ENCODE measurements at regions not wholly inside any gene's neighbourhood (a gene's known extent, or its start where the extent isn't known, plus 50 kb on each side); places are given as distances from the start of the nearest gene placed in this dataset.

- TF ChIP-seq CTCF (IDR thresholded peaks at IDR 0.05): no peak
- no peaks in the 10 kb centered on the region for H3K27me3 ChIP-seq
- peak overlapping the region in 3 of 4 donors; percentile 20 to 50 (median 45) for H3K27ac ChIP-seq
- H3K36me3 ChIP-seq: no peaks in the 10 kb centered on the region
- intact Hi-C loops (cut with DNase I): loop anchor here in 2 of 3 donors (2.0 to 10.0 kb wide), 2 partner anchors 286 to 290 kb away; no protein-coding TSS in a partner anchor
- ATAC-seq: no peak
- no peak for DNase-seq
- no peaks in the 10 kb centered on the region for H3K9me3 ChIP-seq
- no peaks in the 10 kb centered on the region for H3K4me1 ChIP-seq
- WGBS, 2 donors: 65 to 72% methylated on average over 3 of the region's 3 CpGs
- no peak for FAIRE-seq
- H3K4me3 ChIP-seq: no peak overlapping the region
Measured at GRCh38 chr3:56990641-56991015, 69.8 kb upstream of the SPATA12 start.

GRCh38 chr3:56989977-56990640 is 70.4 kb upstream of the SPATA12 start:
- no peak for ATAC-seq
- DNase-seq: no peak
- WGBS, 2 donors: 72 to 80% methylated on average over 12 of the region's 12 CpGs
- FAIRE-seq: no peak
- intact Hi-C loops (cut with DNase I): loop anchor here (2.0 to 10.0 kb wide), 4 partner anchors 175 to 289 kb away; no protein-coding TSS in a partner anchor
- no peaks in the 10 kb centered on the region for H3K4me1 ChIP-seq
- no peaks in the 10 kb centered on the region for H3K9me3 ChIP-seq
- H3K4me3 ChIP-seq: no peak overlapping the region
- no peaks in the 10 kb centered on the region for H3K27me3 ChIP-seq
- peak overlapping the region in 3 of 4 donors; percentile 20 to 50 (median 45) for H3K27ac ChIP-seq
- no peak for TF ChIP-seq CTCF (IDR thresholded peaks at IDR 0.05)
- H3K36me3 ChIP-seq: no peaks in the 10 kb centered on the region

DNA sequence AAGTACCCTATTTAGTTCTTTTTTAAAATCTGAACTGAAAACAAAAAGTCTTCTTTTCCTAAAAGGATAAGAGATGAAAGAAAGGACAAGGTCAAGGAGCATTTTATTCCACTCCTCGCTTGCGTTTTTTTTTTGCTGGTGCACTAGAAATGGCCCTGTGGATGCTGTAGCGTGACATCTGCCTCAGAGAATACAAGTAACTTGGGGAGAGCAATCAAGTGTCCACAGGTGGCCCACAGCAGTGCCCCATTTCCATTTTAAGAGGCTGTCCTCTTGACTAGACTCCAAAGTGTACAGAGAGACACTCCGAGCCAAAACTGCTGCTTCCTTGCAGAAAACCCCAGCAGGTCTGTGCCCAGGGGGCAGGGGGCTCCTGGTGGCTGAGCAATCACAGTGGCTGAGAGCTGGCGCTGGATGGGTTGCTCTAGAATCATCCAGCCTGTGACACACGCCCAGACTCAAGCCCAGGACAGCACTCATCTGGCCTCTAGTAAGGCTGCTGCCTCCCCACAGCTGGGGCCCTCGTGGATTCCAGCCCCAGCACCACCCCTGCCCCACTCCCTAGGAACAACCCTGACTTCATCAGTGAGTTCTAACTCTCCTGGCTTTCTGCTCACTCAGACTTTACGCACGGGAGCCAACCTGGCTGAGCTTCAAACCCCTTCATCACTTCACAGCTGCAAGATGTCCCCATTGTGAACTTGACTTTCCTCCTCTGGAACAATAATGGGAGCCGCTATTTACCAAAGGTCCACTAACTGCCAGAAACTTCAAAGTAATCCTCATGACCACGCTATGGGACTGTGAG is 71.1 kb upstream of the SPATA12 start:
- 52 to 61% methylated on average over 11 of the region's 11 CpGs for WGBS, 2 donors
- DNase-seq (no peak), FAIRE-seq (no peak), ATAC-seq (peak in 1 of 4 donors; percentile 5)
- TF ChIP-seq CTCF (IDR thresholded peaks at IDR 0.05): no peak
- no peaks in the 10 kb centered on the region for H3K9me3 ChIP-seq
- no peak overlapping the region for H3K27ac ChIP-seq
- H3K4me1 ChIP-seq: no peaks in the 10 kb centered on the region
- no peaks in the 10 kb centered on the region for H3K27me3 ChIP-seq
- H3K4me3 ChIP-seq: no peak overlapping the region
- H3K36me3 ChIP-seq: no peaks in the 10 kb centered on the region
- intact Hi-C loops (cut with DNase I): loop anchor here in 1 of 3 donors (5.0 to 10.0 kb wide), 2 partner anchors 175 to 287 kb away; no protein-coding TSS in a partner anchor

DNA sequence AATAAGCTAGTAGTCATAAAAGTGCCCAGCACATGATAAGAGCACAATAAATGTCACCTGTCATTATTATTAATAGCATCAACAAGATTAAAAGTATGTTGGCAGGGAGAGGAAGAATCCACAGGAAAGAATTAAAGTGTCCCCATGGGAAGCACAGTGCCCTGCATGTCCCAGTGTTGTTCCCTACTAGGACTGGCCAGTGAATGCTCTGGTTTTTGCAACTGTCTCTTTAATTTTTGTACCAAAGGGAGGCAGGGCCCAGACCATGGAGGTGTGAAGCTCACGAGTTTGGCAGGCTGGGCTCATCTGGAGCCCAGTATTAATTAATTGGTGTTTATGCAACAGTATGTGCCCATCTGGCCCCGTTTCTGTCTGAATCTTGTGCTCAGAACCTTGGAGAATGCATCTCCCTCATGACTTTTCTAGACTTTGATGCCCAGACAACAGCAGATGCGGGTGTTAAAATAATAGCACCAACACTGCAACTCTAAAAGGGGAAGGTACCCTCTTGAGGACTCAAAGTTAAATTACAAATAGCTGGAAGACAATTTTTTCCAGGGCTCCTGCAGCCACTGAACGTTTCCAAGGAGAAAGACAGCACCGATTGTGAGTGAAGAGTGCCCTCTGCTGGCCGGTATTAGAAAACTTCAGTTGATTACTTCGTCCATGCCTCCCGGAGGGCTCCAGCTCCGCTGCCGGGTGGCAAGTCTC is 71.9 kb upstream of the SPATA12 start:
- no peaks in the 10 kb centered on the region for H3K36me3 ChIP-seq
- no peaks in the 10 kb centered on the region for H3K4me1 ChIP-seq
- H3K27ac ChIP-seq: no peak overlapping the region
- intact Hi-C loops (cut with DNase I): loop anchor here in 1 of 3 donors (5.0 to 10.0 kb wide), 2 partner anchors 174 to 286 kb away; no protein-coding TSS in a partner anchor
- TF ChIP-seq CTCF (IDR thresholded peaks at IDR 0.05): peak; percentile 41 to 72 (median 62)
- DNase-seq (peak; percentile 62 to 82 (median 71)), FAIRE-seq (peak; percentile 54), ATAC-seq (peak; percentile 75 to 88 (median 83))
- no peak overlapping the region for H3K4me3 ChIP-seq
- no peaks in the 10 kb centered on the region for H3K27me3 ChIP-seq
- 7% methylated on average over 10 of the region's 10 CpGs for WGBS, 2 donors
- no peaks in the 10 kb centered on the region for H3K9me3 ChIP-seq
